NCI-H2196 treated with DMSO at 0.1 percent for 48 hours (cell line): ENCODE measurements at regions not wholly inside any gene's neighbourhood (a gene's known extent, or its start where the extent isn't known, plus 50 kb on each side); places are given as distances from the start of the nearest gene placed in this dataset.
"Not testable (repeated sequence)": the region's sequence is repeated elsewhere in the genome, so short reads cannot be mapped to it uniquely, and the experiment has no call there.

ENCODE experiments used
- DNase-seq: peaks from one replicate; lab custom pipeline; 2025; ENCODE audit not compliant: unreplicated experiment; lab: John Stamatoyannopoulos, UW

DNA sequence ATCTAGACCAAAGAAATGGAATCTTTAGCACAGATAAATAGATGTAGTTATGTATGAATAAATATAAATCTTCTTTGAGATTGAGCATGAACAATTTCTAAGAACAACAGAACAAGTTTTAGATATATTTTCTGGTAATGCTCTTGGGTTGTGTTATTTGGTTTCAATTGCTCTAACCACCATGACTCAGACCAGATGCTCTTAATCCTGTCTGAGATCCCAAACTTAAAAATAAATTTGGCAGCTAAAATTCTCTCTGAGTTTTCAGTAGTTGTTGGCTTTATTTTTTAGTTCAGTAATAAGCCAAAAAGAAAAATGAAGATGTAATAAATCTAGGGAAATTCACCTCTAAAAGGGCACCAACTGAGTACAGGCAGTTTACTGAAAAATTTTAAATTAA is 1693.4 kb downstream of the NCAM2 start:
- no peak for DNase-seq

DNA sequence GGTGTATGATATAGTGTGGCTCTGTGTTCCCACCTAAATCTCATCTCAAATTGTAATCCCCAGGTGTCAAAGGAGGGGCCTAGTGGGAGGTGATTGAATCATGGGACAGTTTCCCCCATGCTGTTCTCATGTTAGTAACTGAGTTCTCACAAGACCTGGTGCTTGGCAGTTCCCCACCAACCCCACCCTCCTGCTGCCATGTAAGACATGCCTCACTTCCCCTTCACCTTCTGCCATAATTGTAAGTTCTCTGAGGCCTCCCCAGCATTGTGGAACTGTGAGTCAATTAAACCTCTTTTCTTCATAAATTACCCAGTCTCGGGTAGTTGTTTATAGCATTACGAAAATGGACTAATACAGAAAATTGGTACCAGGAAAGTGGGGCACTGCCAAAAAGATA is 1705.3 kb downstream of the NCAM2 start:
- DNase-seq = no peak

DNA sequence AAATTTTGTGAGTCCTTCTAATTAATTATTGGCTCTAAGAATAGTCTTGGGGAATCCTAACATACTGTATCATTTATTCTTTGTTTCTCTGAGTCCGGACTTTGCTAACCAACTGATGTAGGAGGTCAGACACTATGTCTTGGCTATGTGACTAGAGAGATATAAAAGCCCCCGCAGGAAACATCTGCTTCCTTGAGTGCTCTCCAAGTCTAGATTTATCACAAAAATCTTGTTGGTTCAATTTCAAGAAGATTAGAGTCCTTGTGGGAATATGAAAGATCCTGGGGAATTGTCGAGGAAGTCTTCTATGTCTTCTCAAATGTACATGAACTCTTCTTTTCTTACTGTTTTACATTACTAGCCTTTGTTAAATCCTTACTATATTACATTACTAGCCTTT is 1712.5 kb downstream of the NCAM2 start:
- no peak for DNase-seq

DNA sequence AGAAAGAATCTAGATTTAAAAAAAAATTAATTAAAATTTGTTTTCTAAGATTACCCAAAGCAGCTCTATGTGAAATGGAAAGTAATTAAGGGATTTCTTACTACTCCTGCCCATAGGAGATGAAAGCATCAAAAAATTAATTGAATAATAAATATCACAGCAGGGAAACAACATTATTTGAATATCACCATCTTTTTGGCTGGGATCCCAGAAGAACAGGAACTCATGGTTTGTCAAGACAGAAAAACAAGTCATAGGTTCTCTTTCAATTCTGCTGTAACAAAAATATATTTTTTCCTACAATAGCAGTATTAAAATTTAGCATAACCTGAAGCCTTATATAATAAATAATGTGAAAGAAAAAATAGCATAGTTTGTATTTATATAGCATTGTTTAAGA is 1713.4 kb downstream of the NCAM2 start:
- no peak for DNase-seq

DNA sequence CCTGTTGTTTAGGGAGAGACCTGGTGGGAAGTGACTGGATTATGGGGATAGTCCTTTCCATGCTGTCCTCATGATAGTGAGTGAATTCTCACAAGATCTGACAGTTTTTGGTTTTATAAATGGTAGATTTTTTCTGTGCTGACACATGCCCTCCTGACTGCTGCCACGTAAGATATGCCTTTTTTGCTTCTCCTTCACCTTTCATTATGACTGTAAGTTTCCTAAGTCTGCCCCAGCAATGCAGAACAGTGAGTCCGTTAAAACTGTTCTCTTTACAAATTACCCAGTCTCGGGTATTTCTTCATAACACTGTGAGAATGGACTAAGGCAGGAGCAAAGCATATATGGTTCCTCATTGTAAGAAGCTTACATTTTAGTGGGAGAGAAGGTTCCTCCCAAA is 1727.2 kb downstream of the NCAM2 start:
- DNase-seq = no peak

DNA sequence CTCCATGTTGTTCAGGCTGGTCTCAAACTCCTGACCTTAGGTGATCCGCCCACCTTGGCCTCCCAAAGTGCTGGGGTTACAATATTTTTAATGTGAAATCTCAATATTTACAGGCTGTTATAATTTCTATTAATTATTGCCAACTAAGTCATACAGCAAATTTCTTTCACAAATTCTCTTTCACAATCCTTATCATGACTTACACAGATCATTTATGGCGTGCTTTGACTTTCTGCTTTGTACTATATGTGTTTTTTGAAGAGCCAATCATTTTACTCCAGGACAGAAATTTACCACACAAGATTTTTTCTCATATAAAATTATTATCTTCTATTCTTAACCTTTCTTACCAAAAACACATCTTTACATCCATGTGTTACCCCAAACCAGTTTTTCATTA is 1729.9 kb downstream of the NCAM2 start:
- no peak for DNase-seq

DNA sequence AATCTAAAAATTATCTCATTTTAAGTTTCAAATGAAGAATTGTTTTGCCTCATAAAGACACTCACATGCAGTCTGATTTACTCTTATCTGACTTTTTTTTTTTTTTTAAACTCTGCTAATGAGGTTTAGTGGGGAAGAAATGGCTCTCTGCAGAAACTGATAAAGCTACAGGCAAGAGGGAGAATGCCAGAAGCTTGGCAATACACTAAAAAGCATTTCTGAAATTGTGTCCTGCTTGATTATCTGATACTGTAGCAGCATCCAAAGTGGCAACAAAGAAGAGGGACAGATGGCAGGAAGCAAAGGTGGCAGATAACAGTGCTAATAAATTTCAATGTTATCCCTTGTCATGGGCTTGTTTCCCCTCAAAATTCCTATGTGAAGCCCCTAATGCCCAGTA is 1744.9 kb downstream of the NCAM2 start:
- DNase-seq = no peak

DNA sequence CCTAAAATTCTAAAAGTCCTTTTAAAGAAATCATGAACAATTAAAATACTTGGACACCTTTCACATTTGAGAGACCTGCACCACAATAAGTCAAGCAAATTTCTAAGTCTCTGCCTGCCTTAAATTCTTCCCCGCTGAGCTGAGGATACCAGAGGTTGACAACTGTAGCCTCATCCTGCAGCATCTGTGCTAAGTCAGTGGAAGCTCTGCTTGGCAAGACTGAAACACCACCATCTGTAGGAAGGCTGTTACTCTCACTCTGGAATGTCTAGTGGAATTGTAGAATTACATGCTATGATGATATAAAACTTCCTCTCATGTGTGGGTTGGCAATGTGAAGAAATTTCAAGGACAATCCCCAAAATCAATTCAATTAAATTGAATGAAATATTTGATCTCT is 1756.5 kb downstream of the NCAM2 start:
- DNase-seq = no peak

DNA sequence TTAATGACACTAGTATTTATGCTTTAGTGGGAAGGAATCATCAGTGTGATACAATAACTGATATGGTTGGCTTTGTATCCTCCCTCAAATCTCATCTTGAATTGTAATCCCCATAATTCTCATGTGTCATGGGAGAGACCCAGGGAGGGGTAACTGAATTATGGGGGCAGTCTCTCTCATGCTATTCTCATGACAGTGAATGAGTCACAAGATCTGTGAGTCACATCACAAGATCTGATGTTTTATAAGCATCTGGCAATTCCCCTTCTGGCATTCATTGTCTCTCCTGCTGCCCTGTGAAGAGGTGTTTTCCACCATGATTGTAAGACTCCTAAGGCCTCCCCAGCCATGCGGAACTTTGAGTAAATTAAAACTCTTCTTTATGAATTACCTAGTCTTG is 1760.3 kb downstream of the NCAM2 start:
- DNase-seq = no peak

DNA sequence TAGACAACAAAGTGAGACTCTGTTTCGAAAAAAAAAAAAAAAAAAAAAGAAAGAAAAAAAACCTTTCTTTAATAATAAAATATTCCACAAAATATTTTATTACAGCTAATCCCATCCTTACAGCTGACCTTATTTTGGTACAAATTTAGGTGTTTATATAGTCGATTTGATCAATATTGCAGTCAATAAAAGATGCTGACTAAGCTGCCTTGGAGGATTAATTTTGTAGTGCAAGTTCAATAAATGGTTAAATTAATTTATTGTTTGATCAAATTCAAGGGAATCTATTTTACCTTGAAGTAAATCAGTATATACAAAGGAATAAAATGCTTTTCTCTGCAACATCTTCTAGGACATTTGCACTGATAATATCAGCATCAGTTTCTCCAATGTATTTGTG is 1764.3 kb downstream of the NCAM2 start:
- no peak for DNase-seq

DNA sequence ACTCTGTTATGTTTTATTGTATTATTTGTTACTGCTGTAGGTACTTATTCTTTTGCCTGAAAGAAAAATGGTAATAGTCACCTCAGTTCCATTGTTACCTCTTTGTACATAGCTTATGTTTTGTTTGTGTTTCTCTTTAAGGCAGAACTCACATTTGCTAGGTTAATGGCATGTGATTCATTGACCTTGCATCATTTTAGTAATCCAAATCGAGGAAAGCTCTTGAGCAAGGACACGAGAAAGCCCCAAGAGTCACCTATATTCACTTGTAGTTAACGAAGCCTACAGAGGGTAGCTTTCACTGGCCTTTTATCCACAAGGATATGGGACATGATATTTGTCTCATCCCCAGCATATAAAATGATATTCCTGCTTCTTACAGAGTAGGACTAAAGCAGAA is 1765.2 kb downstream of the NCAM2 start:
- no peak for DNase-seq

DNA sequence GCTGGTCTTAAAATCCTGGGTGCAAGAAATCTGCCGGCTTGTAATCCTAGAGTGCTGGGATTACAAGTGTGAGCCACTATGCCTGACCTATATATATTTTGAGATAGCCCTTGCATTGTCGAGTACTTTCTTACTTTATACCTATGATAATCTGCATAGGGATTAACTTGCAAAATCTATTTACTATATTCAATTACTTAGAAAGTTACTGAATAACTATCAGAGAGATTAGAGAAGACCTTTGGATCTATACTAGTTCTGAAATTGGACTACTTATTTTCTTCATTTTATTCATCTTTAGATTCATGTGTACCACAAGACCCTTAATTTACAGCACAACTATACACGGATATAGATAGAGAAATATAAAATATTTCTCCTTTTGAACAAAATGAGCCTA is 1766.0 kb downstream of the NCAM2 start:
- DNase-seq = no peak

DNA sequence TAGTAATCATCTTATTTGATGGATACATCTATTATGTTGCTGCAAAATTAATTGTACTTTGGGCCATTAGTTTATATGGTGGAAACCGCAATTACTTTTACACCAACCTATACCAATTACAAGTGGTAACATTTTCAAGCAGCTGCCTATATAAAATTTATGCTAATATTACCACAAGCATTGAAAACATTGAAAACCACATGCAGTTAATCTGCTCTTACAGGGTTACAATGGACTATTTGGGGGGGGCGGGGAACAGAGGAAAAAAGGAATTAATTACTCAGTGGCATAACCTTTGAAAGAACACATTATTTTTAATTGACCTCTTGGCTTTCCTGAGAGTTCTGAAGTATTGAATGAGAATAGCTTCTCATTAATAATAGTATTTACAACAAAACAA is 1793.2 kb downstream of the NCAM2 start:
- no peak for DNase-seq

DNA sequence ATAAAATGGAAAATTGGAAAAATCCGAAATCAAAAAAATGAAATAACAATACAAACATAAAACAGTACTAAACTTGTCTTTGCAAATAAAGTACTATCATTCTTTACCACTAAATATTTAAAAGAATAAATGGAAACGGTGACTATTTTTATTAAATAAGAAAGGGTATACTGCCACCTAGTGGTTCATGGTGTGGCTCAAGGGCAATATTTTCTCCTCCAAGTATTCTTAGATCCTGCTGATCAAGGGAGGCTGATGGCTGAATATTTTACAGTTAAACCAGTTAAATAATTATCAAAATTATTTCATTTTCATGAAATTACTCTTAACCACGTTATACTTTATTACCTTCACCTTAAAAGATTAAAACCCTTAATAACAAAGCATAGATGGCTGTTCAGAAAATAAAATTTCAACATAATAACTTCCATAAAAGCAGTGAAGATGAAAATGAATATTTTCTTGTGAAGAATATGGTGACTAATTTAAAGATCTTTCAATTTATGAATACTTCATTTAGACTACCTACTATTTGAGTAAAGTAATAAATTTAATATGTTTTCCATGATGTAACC is 1793.9 kb downstream of the NCAM2 start:
- DNase-seq = peak; percentile 29

DNA sequence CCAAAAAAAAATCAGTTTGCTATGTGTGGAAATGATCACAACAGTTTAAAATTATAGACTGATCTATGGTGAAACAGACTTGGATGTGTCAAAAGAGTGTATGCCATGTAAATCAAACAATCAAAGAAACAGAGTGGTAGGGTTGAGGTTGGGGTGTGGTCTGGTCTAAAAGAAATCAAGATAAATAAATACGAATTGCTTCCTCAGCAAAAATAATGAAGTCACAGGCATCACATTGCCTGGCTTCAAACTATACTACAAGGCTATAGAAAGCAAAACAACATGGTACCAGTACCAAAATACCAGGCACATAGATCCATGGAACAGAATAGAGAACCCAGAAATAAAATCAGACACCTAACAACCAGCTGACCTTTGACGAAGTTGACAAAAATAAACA is 1796.9 kb downstream of the NCAM2 start:
- no peak for DNase-seq

DNA sequence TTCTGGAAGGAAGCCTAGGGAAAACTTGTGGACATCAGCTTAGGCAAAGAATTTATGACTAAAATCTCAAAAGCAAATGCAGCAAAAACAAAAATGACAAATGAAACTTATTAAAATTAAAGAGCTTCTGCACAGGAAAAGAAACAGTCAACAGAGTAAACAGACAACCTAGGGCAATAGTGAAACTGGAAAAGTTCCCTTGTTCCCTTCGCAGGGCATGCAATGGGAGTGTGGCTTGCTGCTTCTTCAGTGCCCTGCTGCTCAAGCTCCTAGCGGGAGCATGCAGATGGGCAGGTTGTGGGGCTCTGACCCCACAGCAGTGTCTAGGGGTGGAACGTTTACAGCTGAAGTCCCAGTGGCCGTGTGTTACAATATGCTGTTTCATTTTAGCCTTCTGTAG is 1797.4 kb downstream of the NCAM2 start:
- no peak for DNase-seq

DNA sequence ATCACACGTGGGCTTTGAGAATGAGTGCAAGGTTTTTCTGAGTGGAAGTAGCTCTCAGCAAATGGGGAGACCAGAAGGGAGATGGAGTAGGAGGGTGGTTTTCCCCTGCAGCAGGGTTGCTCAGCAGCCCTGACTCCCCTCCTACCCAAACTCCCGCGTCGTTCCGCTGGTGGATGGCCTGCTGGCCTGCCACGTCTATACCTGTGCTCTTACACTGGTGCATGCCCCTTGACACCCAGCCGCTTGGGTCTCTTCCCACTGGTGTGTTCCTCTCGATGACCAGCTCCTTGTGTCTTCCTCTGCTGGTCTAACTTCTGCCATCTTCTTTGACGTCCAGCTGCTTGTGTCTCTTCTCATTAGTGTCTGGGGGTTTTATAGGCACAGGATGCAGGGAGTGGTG is 1797.9 kb downstream of the NCAM2 start:
- DNase-seq = no peak

DNA sequence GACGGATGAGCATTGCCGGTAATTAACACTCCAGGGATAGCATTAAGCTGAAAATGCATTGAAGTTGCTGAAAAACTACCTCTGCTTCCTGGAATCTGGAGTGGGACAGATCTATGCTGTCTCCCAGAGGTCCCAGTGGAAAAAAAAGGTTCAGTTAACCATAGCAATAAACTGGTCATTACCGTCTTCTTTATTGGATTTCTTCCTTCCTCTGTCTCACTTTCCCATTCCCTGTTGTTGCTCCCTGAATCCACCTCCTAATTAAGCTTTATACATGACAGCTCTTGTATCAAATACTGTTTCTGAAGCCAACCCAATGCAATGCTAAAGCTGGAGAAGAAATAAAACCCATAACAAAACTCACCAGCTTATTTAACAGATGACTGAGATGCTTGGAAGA is 1805.9 kb downstream of the NCAM2 start:
- DNase-seq = no peak

DNA sequence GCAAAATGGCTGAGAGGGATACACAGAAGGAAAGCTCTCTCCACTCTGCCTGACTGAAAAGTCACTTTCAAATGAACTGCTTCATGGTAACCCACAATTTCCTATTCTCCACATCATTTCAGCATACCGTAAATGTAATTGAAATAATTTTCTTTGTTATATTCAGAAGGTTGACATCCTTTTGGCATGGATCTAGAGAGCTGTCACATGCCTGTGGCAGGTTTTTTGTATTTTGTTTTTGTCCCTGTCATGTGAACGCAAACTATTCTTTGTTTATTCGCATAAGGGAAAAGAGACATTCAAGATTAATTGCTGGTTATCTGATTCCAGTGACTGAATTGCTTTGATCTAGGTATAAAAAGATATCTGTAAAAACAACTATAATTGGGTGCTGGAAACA is 1808.1 kb downstream of the NCAM2 start:
- no peak for DNase-seq

DNA sequence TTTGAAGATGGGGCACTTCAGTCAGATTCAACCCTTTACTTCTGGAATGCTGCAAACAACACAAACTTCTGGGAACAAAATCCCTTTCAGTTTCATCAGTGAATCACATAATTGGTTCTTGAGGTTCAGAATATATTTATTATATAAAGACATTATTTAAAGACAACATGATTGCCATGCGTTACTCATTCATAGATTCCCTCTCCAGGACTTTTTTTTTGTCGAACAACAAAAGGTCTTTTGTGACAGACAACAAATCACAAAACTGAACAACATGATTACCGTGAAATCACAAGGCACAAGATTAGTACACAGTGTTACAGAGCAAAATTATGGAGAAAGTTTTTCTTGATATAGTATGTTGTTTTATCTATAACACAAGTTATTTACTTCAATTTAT is 1815.0 kb downstream of the NCAM2 start:
- no peak for DNase-seq

DNA sequence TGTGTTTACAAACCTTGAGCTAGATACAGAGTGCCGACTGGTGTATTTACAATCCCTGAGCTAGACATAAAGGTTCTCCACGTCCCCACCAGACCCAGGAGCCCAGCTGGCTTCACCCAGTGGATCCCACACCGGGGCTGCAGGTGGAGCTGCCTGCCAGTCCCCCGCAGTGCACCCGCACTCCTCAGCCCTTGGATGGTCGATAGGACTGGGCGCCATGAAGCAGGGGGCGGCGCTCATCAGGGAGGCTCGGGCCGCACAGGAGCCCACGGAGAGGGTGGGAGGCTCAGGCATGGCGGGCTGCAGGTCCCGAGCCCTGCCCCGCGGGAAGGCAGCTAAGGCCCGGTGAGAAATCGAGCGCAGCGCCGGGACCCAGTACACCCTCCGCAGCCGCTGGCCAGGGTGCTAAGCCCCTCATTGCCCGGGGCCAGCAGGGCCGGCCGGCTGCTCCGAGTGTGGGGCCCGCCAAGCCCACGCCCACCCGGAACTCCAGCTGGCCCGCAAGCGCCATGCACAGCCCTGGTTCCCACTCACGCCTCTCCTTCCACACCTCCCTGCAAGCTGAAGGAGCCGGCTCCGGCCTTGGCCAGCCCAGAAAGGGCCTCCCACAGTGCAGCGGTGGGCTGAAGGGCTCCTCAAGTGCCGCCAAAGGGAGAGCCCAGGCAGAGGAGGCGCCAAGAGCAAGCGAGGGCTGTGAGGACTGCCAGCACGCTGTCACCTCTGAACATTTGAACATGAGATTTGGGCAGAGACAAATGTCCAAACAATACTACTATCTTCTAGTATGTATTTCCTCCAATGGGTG is 1820.7 kb downstream of the NCAM2 start:
- DNase-seq = not testable (repeated sequence)

DNA sequence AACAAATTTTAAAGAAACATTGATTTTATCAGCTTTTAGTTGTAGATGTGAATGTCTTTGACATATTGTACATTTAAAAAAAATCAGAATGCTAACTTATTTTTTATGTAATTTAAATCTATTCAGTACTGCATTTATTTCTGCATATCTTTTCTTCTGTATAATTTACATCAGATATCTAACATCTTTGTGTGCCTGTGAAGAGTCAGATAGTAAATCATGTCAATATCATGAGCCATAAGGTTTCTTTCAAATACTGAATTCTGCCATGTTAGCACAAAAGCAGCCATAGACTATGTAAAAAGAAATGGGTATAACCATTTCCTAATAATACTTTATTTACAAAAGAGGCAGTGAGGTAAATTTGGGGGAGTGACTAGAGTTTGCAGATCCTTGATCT is 1829.2 kb downstream of the NCAM2 start:
- DNase-seq = no peak

DNA sequence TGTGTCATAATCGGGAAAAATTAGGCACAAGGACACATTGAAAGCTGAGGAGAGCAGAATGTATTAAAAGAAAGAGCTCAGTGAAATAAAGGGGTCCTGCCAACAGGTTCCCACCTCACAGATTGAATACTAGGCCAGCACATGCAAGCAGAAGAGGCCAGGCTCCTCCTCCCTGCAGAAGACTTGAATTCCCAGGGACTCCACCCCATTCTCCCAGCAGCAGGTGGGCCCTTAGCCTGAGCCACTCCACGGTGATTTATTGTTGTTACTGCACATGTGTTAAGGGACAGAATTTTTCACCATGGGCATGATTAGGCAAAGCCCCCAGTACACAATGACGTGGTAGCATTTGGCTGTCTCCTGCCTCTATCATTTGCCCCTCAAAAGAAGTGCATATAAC is 1844.7 kb downstream of the NCAM2 start:
- DNase-seq = no peak
